HEK293 (cell line): ENCODE measurements at regions not wholly inside any gene's neighbourhood (a gene's known extent, or its start where the extent isn't known, plus 50 kb on each side); places are given as distances from the start of the nearest gene placed in this dataset.

Source experiments
- CTCF ChIA-PET: fragments of 350-600 bp; formaldehyde crosslinking; extraction: SDS; loops from one replicate; lab custom pipeline; 2021; ENCODE audit warnings: antibody characterized with exemption; lab: Yijun Ruan, JAX
- POLR2A ChIA-PET: fragments of 300-600 bp; formaldehyde crosslinking; extraction: SDS; loops from one replicate; lab custom pipeline; 2020; ENCODE audit warnings: antibody characterized with exemption, inconsistent platforms; lab: Yijun Ruan, JAX
- H3K27ac ChIP-seq: fragments of 200-500 bp; sonication (Bioruptor generic); 2 replicates; pipeline ENCODE4 v1.5.1; 2014; ENCODE audit warnings: low read depth, low read length, control low read depth, inconsistent platforms; ENCODE audit errors: extremely low read depth
- H3K36me3 ChIP-seq, 2 experiments: fragments of 200-500 bp in 1 of 2; sonication (Bioruptor generic) in 1 of 2; 1 replicate in 1 of 2; 2 replicates in 1 of 2; pipeline ENCODE4 v1.5.1; 2014 to 2017; ENCODE audit warnings: inconsistent platforms in 2 of 2, low read length in 2 of 2; ENCODE audit not compliant: control insufficient read depth in 2 of 2, insufficient read depth in 1 of 2
- H3K4me1 ChIP-seq: fragments of 200-500 bp; sonication (Bioruptor generic); 2 replicates; pipeline ENCODE4 v1.5.1; 2014; ENCODE audit warnings: mild to moderate bottlenecking, low read length, inconsistent platforms; ENCODE audit not compliant: control insufficient read depth, insufficient read depth
- H3K4me3 ChIP-seq: 2 replicates; pipeline ENCODE4 v1.5.1; 2011; ENCODE audit warnings: low read depth, mild to moderate bottlenecking, control low read depth, low read length, moderate library complexity
- H3K9me3 ChIP-seq: fragments of 200-500 bp; sonication (Bioruptor generic); 2 replicates; pipeline ENCODE4 v1.5.1; 2014; ENCODE audit warnings: low read depth, low read length, inconsistent platforms; ENCODE audit not compliant: control insufficient read depth, insufficient read depth
- FEZF1 ChIP-seq: fragments of 450-650 bp; formaldehyde crosslinking; IDR thresholded peaks from 2 replicates; pipeline ENCODE4 v1.5.1; 2016; ENCODE audit warnings: missing biosample characterization, missing genetic modification characterization
- GLI2 ChIP-seq: fragments of 450-650 bp; formaldehyde crosslinking; IDR thresholded peaks from 2 replicates; pipeline ENCODE4; 2017; ENCODE audit warnings: missing biosample characterization, missing genetic modification characterization, low read depth, borderline replicate concordance
- KLF16 ChIP-seq: fragments of 450-650 bp; formaldehyde crosslinking; IDR thresholded peaks from 2 replicates; pipeline ENCODE4 v1.5.1; 2017; ENCODE audit warnings: missing biosample characterization, missing genetic modification characterization
- PRDM2 ChIP-seq: fragments of 450-650 bp; formaldehyde crosslinking; IDR thresholded peaks from 2 replicates; pipeline ENCODE4 v1.5.1; 2016; ENCODE audit warnings: missing biosample characterization, missing genetic modification characterization, borderline replicate concordance
- REPIN1 ChIP-seq: fragments of 450-650 bp; formaldehyde crosslinking; IDR thresholded peaks from 2 replicates; pipeline ENCODE4 v1.5.1; 2017; ENCODE audit warnings: missing biosample characterization, missing genetic modification characterization, low read depth
- SCRT2 ChIP-seq: fragments of 450-650 bp; formaldehyde crosslinking; IDR thresholded peaks from 2 replicates; pipeline ENCODE4 v1.5.1; 2016; ENCODE audit warnings: missing biosample characterization, missing genetic modification characterization
- SP7 ChIP-seq: fragments of 450-650 bp; formaldehyde crosslinking; IDR thresholded peaks from 2 replicates; pipeline ENCODE4 v1.5.1; 2016; ENCODE audit warnings: missing biosample characterization, missing genetic modification characterization
- ZBTB20 ChIP-seq: fragments of 450-650 bp; formaldehyde crosslinking; IDR thresholded peaks from 2 replicates; pipeline ENCODE4 v1.5.1; 2016; ENCODE audit warnings: missing biosample characterization, missing genetic modification characterization
- ZFP37 ChIP-seq: fragments of 450-650 bp; formaldehyde crosslinking; IDR thresholded peaks from 2 replicates; pipeline ENCODE4 v1.5.1; 2016; ENCODE audit warnings: missing biosample characterization, missing genetic modification characterization
- ZNF132 ChIP-seq: fragments of 450-650 bp; formaldehyde crosslinking; IDR thresholded peaks from 2 replicates; pipeline ENCODE4 v1.5.1; 2017; ENCODE audit warnings: missing biosample characterization, missing genetic modification characterization, borderline replicate concordance
- ZNF146 ChIP-seq: fragments of 450-650 bp; formaldehyde crosslinking; IDR thresholded peaks from 2 replicates; pipeline ENCODE4 v1.5.1; 2016; ENCODE audit warnings: missing biosample characterization, missing genetic modification characterization
- ZNF148 ChIP-seq: fragments of 450-650 bp; formaldehyde crosslinking; IDR thresholded peaks from 2 replicates; pipeline ENCODE4 v1.5.0; 2017; ENCODE audit warnings: missing biosample characterization, missing genetic modification characterization, borderline replicate concordance
- ZNF350 ChIP-seq: fragments of 450-650 bp; formaldehyde crosslinking; IDR thresholded peaks from 2 replicates; pipeline ENCODE4 v1.5.0; 2017; ENCODE audit warnings: missing biosample characterization, mild to moderate bottlenecking, missing genetic modification characterization
- ZNF394 ChIP-seq: fragments of 450-650 bp; formaldehyde crosslinking; IDR thresholded peaks from 2 replicates; pipeline ENCODE4 v1.5.1; 2016; ENCODE audit warnings: missing biosample characterization, missing genetic modification characterization, mild to moderate bottlenecking, moderate library complexity, borderline replicate concordance
- ZNF449 ChIP-seq: fragments of 450-650 bp; formaldehyde crosslinking; IDR thresholded peaks from 2 replicates; pipeline ENCODE4 v1.5.1; 2017; ENCODE audit warnings: missing biosample characterization, mild to moderate bottlenecking, missing genetic modification characterization, moderate library complexity
- ZNF549 ChIP-seq: fragments of 450-650 bp; IDR thresholded peaks from 2 replicates; pipeline ENCODE4 v1.5.1; 2018; ENCODE audit warnings: missing biosample characterization, missing genetic modification characterization, mild to moderate bottlenecking, inconsistent platforms, moderate library complexity
- ZNF585B ChIP-seq: fragments of 450-650 bp; formaldehyde crosslinking; IDR thresholded peaks from 2 replicates; pipeline ENCODE4 v1.5.1; 2016; ENCODE audit warnings: missing biosample characterization, missing genetic modification characterization
- ZNF837 ChIP-seq: fragments of 450-650 bp; formaldehyde crosslinking; IDR thresholded peaks from 2 replicates; pipeline ENCODE4 v1.5.1; 2016; ENCODE audit warnings: missing biosample characterization, missing genetic modification characterization
- ZSCAN18 ChIP-seq: fragments of 450-650 bp; formaldehyde crosslinking; IDR thresholded peaks from 2 replicates; pipeline ENCODE4 v1.5.1; 2016; ENCODE audit warnings: missing biosample characterization, missing genetic modification characterization
- ZSCAN23 ChIP-seq: fragments of 450-650 bp; formaldehyde crosslinking; IDR thresholded peaks from 2 replicates; pipeline ENCODE4 v1.5.1; 2016; ENCODE audit warnings: missing biosample characterization, missing genetic modification characterization

GRCh38 chr10:128863411-128863810 lies 603.6 kb upstream of the MGMT start:
- no peaks in the 10 kb centered on the region for H3K36me3 ChIP-seq
- POLR2A ChIA-PET: no interaction called here
- no peaks in the 10 kb centered on the region for H3K4me1 ChIP-seq
- H3K4me3 ChIP-seq: no peak overlapping the region
- CTCF ChIA-PET: no interaction called here
- H3K9me3 ChIP-seq: no peaks in the 10 kb centered on the region
- TF ChIP-seq ZNF350 (tag by site-specific recombination) (no peak), ZNF146 (no peak), ZBTB20 (tag by site-specific recombination) (no peak), ZNF449 (tag by site-specific recombination) (no peak), SP7 (no peak), ZNF837 (tag by site-specific recombination) (no peak), FEZF1 (tag by site-specific recombination) (no peak), ZFP37 (no peak), ZSCAN23 (tag by site-specific recombination) (no peak), GLI2 (tag by site-specific recombination) (no peak), SCRT2 (tag by site-specific recombination) (no peak), PRDM2 (tag by site-specific recombination) (no peak), ZNF394 (no peak), ZNF585B (tag by site-specific recombination) (no peak), ZNF549 (tag by site-specific recombination) (no peak), REPIN1 (tag by site-specific recombination) (no peak), ZSCAN18 (tag by site-specific recombination) (no peak), ZNF148 (tag by site-specific recombination) (no peak), ZNF132 (no peak), KLF16 (tag by site-specific recombination) (no peak)
- no peak overlapping the region for H3K27ac ChIP-seq
